ENCODE measurements at regions not wholly inside any gene's neighbourhood (a gene's known extent, or its start where the extent isn't known, plus 50 kb on each side); places are given as distances from the start of the nearest gene placed in this dataset.
A peak's percentile ranks its signal among the peaks of the same experiment; 100 is the strongest.

DNA sequence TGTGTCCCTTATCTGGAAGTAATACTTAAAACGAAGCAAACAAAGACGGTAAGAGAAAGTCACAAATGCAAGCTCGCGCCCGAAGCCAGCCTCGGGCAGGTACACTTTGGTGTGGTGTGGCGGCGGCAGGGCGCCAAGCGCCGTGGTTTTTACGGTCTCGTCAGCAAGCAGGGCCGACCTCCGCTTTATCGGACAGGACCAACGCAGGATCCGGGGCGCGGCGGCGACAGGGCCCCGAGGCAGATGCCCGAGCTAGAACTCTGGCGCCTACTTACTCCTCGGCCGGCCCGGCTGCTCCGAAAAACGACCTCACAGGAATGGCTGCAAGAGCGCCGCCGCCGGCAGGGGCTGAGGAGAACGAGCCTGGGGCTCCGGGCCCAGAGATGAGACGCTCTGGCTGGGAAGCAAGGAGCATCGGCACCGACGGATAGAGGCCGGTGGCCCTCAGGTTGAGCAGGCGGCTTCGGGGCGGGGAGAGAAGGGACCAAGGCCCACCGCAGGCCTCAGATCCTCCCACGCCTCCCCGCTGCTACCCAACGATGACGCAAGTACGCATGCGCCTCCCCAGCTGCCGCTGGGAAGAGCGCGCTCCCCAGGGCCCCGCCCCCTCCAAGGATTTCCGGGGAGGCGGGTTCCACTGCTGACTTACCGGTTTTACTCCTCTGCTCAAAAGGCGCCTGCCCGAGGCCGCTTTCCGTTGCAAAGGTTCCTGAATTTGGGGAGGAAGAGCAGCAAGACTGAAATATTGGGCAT lies 60.6 kb downstream of the FAM217A start (continued):
- TF ChIP-seq, protein P1, sequence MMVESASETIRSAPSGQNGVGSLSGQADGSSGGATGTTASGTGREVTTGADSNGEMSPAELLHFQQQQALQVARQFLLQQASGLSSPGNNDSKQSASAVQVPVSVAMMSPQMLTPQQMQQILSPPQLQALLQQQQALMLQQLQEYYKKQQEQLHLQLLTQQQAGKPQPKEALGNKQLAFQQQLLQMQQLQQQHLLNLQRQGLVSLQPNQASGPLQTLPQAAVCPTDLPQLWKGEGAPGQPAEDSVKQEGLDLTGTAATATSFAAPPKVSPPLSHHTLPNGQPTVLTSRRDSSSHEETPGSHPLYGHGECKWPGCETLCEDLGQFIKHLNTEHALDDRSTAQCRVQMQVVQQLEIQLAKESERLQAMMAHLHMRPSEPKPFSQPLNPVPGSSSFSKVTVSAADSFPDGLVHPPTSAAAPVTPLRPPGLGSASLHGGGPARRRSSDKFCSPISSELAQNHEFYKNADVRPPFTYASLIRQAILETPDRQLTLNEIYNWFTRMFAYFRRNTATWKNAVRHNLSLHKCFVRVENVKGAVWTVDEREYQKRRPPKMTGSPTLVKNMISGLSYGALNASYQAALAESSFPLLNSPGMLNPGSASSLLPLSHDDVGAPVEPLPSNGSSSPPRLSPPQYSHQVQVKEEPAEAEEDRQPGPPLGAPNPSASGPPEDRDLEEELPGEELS (CRISPR knock-in tag; IDR thresholded peaks at IDR 0.05; ENCODE audit: borderline replicate concordance): peak; percentile 76; the same call in 1 of the 2 replicates
- TF ChIP-seq ZC3H11A (IDR thresholded peaks at IDR 0.05; ENCODE audit: low read depth, low read length): no peak
- TF ChIP-seq, protein P2, sequence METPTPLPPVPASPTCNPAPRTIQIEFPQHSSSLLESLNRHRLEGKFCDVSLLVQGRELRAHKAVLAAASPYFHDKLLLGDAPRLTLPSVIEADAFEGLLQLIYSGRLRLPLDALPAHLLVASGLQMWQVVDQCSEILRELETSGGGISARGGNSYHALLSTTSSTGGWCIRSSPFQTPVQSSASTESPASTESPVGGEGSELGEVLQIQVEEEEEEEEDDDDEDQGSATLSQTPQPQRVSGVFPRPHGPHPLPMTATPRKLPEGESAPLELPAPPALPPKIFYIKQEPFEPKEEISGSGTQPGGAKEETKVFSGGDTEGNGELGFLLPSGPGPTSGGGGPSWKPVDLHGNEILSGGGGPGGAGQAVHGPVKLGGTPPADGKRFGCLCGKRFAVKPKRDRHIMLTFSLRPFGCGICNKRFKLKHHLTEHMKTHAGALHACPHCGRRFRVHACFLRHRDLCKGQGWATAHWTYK (CRISPR knock-in tag; IDR thresholded peaks at IDR 0.05): peak; percentile 81
- no peak for TF ChIP-seq BMI1 (IDR thresholded peaks at IDR 0.05; ENCODE audit: low read length)
- TF ChIP-seq BACH1 (tag; IDR thresholded peaks at IDR 0.05): no peak
- peak; percentile 64 for TF ChIP-seq ETV5 (CRISPR knock-in tag; IDR thresholded peaks at IDR 0.05; ENCODE audit: low read depth)
- 0 out of 2 replicates have a peak, but pooled peaks have one; percentile 48 for TF ChIP-seq SMAD3 (CRISPR knock-in tag; conservative IDR thresholded peaks at IDR 0.05)
- peak; percentile 95 for TF ChIP-seq PHF8 (IDR thresholded peaks at IDR 0.05; ENCODE audit: borderline replicate concordance, low read length)
- TF ChIP-seq ESRRA (IDR thresholded peaks at IDR 0.05; ENCODE audit: borderline replicate concordance, low read depth): no peak; the same call in 1 of the 2 replicates
- TF ChIP-seq ZNF584 (CRISPR knock-in tag; IDR thresholded peaks at IDR 0.05; ENCODE audit: low read depth): peak; percentile 62; the same call in 1 of the 2 replicates
- peak; percentile 62; the same call in 1 of the 2 replicates for TF ChIP-seq BCOR (IDR thresholded peaks at IDR 0.05)
- TF ChIP-seq, protein P3, sequence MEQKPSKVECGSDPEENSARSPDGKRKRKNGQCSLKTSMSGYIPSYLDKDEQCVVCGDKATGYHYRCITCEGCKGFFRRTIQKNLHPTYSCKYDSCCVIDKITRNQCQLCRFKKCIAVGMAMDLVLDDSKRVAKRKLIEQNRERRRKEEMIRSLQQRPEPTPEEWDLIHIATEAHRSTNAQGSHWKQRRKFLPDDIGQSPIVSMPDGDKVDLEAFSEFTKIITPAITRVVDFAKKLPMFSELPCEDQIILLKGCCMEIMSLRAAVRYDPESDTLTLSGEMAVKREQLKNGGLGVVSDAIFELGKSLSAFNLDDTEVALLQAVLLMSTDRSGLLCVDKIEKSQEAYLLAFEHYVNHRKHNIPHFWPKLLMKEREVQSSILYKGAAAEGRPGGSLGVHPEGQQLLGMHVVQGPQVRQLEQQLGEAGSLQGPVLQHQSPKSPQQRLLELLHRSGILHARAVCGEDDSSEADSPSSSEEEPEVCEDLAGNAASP (IDR thresholded peaks at IDR 0.05): no peak
- TF ChIP-seq, protein P4, sequence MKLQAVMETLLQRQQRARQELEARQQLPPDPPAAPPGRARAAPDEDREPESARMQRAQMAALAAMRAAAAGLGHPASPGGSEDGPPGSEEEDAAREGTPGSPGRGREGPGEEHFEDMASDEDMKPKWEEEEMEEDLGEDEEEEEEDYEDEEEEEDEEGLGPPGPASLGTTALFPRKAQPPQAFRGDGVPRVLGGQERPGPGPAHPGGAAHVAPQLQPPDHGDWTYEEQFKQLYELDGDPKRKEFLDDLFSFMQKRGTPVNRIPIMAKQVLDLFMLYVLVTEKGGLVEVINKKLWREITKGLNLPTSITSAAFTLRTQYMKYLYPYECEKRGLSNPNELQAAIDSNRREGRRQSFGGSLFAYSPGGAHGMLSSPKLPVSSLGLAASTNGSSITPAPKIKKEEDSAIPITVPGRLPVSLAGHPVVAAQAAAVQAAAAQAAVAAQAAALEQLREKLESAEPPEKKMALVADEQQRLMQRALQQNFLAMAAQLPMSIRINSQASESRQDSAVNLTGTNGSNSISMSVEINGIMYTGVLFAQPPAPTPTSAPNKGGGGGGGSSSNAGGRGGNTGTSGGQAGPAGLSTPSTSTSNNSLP (IDR thresholded peaks at IDR 0.05; ENCODE audit: borderline replicate concordance, low read depth, low read length): no peak
- TF ChIP-seq RBBP5 (IDR thresholded peaks at IDR 0.05; ENCODE audit: borderline replicate concordance, insufficient read depth, low read length, poor library complexity, severe bottlenecking): peak; percentile 96
- TF ChIP-seq, protein P5, sequence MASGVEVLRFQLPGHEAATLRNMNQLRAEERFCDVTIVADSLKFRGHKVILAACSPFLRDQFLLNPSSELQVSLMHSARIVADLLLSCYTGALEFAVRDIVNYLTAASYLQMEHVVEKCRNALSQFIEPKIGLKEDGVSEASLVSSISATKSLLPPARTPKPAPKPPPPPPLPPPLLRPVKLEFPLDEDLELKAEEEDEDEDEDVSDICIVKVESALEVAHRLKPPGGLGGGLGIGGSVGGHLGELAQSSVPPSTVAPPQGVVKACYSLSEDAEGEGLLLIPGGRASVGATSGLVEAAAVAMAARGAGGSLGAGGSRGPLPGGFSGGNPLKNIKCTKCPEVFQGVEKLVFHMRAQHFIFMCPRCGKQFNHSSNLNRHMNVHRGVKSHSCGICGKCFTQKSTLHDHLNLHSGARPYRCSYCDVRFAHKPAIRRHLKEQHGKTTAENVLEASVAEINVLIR (CRISPR knock-in tag; IDR thresholded peaks at IDR 0.05): peak; percentile 46; the same call in 1 of the 2 replicates
- no peak for TF ChIP-seq DPF2 (IDR thresholded peaks at IDR 0.05)
- TF ChIP-seq TRIM28 (IDR thresholded peaks at IDR 0.05): no peak
- TF ChIP-seq XRCC4 (IDR thresholded peaks at IDR 0.05; ENCODE audit: extremely low read depth, insufficient read depth, insufficient read length): no peak
- peak; percentile 60 for TF ChIP-seq RBM22 (IDR thresholded peaks at IDR 0.05; ENCODE audit: low read depth, low read length, poor library complexity, severe bottlenecking)
